HUDEP-2 (cell line): ENCODE measurements at regions not wholly inside any gene's neighbourhood (a gene's known extent, or its start where the extent isn't known, plus 50 kb on each side); places are given as distances from the start of the nearest gene placed in this dataset.
A peak's percentile ranks its signal among the peaks of the same experiment; 100 is the strongest.
"Not testable (repeated sequence)": the region's sequence is repeated elsewhere in the genome, so short reads cannot be mapped to it uniquely, and the experiment has no call there.

ENCODE experiments used
- DNase-seq, 76 experiments: peaks; one replicate each; lab custom pipeline; 2025; ENCODE audit not compliant: unreplicated experiment in 76 of 76; lab: John Stamatoyannopoulos, UW

- no peak for DNase-seq
These were observed 276.0 kb downstream of the RWDD3 start for GRCh38 chr1:95509989-95510388.

GRCh38 chr1:95512925-95513324 lies 278.9 kb downstream of the RWDD3 start:
- no peak for DNase-seq

GRCh38 chr1:95517506-95517905 lies 283.5 kb downstream of the RWDD3 start:
- no peak for DNase-seq

- no peak for DNase-seq
These were observed 284.3 kb downstream of the RWDD3 start for GRCh38 chr1:95518310-95518709.

- no peak for DNase-seq
These were observed 286.4 kb downstream of the RWDD3 start for GRCh38 chr1:95520390-95520789.

- DNase-seq = no peak
These were observed 298.3 kb downstream of the RWDD3 start for GRCh38 chr1:95532335-95532734.

GRCh38 chr1:95534985-95535384 lies 301.0 kb downstream of the RWDD3 start:
- no peak for DNase-seq

GRCh38 chr1:95535614-95536013 lies 301.6 kb downstream of the RWDD3 start:
- DNase-seq = no peak

- DNase-seq = no peak
These were observed 302.5 kb downstream of the RWDD3 start for GRCh38 chr1:95536501-95536900.

- no peak for DNase-seq
These were observed 303.2 kb downstream of the RWDD3 start for GRCh38 chr1:95537176-95537575.

- not testable (repeated sequence) for DNase-seq
These were observed 304.2 kb downstream of the RWDD3 start for GRCh38 chr1:95538242-95538641.

- no peak for DNase-seq
These were observed 308.9 kb downstream of the RWDD3 start for GRCh38 chr1:95542936-95543335.

GRCh38 chr1:95547005-95547404 lies 313.0 kb downstream of the RWDD3 start:
- no peak for DNase-seq

GRCh38 chr1:95548211-95548610 lies 314.2 kb downstream of the RWDD3 start:
- no peak for DNase-seq

GRCh38 chr1:95551201-95551600 lies 317.2 kb downstream of the RWDD3 start:
- DNase-seq = no peak

- no peak for DNase-seq
These were observed 319.6 kb downstream of the RWDD3 start for GRCh38 chr1:95553595-95553994.

GRCh38 chr1:95554408-95554807 lies 320.4 kb downstream of the RWDD3 start:
- no peak for DNase-seq

- DNase-seq = peak in 8 of 76 experiments; percentile 9 to 66 (median 43)
These were observed 324.8 kb downstream of the RWDD3 start for GRCh38 chr1:95558791-95559190.

GRCh38 chr1:95561346-95561745 lies 327.3 kb downstream of the RWDD3 start:
- DNase-seq = no peak

- no peak for DNase-seq
These were observed 328.2 kb downstream of the RWDD3 start for GRCh38 chr1:95562230-95562629.

- no peak for DNase-seq
These were observed 338.0 kb downstream of the RWDD3 start for GRCh38 chr1:95572002-95572401.

GRCh38 chr1:95572962-95573361 lies 339.0 kb downstream of the RWDD3 start:
- DNase-seq = no peak

- DNase-seq = no peak
These were observed 341.3 kb downstream of the RWDD3 start for GRCh38 chr1:95575291-95575690.

GRCh38 chr1:95578462-95578861 lies 344.5 kb downstream of the RWDD3 start:
- no peak for DNase-seq
